ENCODE measurements at regions not wholly inside any gene's neighbourhood (a gene's known extent, or its start where the extent isn't known, plus 50 kb on each side); places are given as distances from the start of the nearest gene placed in this dataset.

DNA sequence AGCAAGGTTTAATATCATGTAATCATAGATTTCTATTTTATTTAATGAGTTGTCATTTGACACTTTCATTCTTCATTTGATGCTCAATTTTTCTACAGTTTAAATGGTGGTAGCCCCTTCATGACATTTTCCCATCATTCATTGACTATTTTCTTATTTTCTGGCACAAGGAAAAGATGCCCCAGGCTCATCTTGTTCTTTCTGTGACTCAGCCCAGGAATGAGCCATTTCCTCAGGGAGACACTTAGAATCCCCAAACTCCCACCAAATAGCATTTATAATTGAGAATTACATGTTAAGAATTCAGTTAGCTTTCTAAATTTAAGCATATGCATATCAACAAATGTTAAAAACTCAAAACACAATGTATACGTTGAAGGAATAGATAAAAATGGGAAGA, 222.3 kb downstream of the KIF20B start:
- TF ChIP-seq CTCF (IDR thresholded peaks at IDR 0.05; ENCODE audit: unreplicated experiment): no peak
- H3K36me3 Mint-ChIP-seq (ENCODE audit: insufficient read depth): no peaks in the 10 kb centered on the region
- DNase-seq (ENCODE audit: low spot score, unreplicated experiment): no peak
- H3K27me3 Mint-ChIP-seq: no peaks in the 10 kb centered on the region
- no peak overlapping the region for H3K27ac Mint-ChIP-seq
- H3K4me3 Mint-ChIP-seq (ENCODE audit: low read depth): no peak overlapping the region
- no peaks in the 10 kb centered on the region for H3K4me1 Mint-ChIP-seq (ENCODE audit: low read depth)
- no peaks in the 10 kb centered on the region for H3K9me3 Mint-ChIP-seq (ENCODE audit: low read depth)

GRCh38 chr10:89924261-89924660, 222.9 kb downstream of the KIF20B start:
- DNase-seq (ENCODE audit: low spot score, unreplicated experiment): no peak
- no peaks in the 10 kb centered on the region for H3K9me3 Mint-ChIP-seq (ENCODE audit: low read depth)
- no peak overlapping the region for H3K4me3 Mint-ChIP-seq (ENCODE audit: low read depth)
- no peaks in the 10 kb centered on the region for H3K27me3 Mint-ChIP-seq
- H3K36me3 Mint-ChIP-seq (ENCODE audit: insufficient read depth): no peaks in the 10 kb centered on the region
- H3K27ac Mint-ChIP-seq: no peak overlapping the region
- H3K4me1 Mint-ChIP-seq (ENCODE audit: low read depth): no peaks in the 10 kb centered on the region
- no peak for TF ChIP-seq CTCF (IDR thresholded peaks at IDR 0.05; ENCODE audit: unreplicated experiment)

DNA sequence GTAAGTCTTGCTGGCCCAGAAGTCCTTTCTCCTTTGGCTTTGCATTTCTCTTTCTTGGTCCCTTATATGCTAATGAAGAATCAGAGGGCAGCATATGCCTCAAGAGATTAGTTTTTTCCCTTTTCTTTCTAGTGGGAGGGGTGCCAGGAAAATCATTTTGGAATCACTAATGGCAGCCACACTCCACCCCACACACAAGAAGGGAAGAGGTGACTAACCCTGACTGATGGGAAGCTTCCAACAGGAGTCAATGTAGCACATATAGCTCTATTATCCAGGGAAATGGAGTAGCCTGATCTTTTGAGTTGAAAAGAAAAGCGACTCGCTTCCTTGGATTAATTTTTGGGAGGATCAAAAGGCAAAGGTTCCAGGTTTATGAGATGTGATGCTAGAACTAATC, 225.3 kb downstream of the KIF20B start:
- no peak for DNase-seq (ENCODE audit: low spot score, unreplicated experiment)
- Mint-ChIP-seq H3K36me3 (ENCODE audit: insufficient read depth) (no peaks in the 10 kb centered on the region), H3K27me3 (no peaks in the 10 kb centered on the region), H3K4me1 (ENCODE audit: low read depth) (no peaks in the 10 kb centered on the region), H3K9me3 (ENCODE audit: low read depth) (no peaks in the 10 kb centered on the region), H3K4me3 (ENCODE audit: low read depth) (no peak overlapping the region), H3K27ac (no peak overlapping the region)
- no peak for TF ChIP-seq CTCF (IDR thresholded peaks at IDR 0.05; ENCODE audit: unreplicated experiment)

- Mint-ChIP-seq H3K9me3 (ENCODE audit: low read depth) (no peaks in the 10 kb centered on the region), H3K27ac (no peak overlapping the region), H3K4me1 (ENCODE audit: low read depth) (no peaks in the 10 kb centered on the region), H3K36me3 (ENCODE audit: insufficient read depth) (no peaks in the 10 kb centered on the region), H3K4me3 (ENCODE audit: low read depth) (no peak overlapping the region), H3K27me3 (no peaks in the 10 kb centered on the region)
- no peak for DNase-seq (ENCODE audit: low spot score, unreplicated experiment)
- TF ChIP-seq CTCF (IDR thresholded peaks at IDR 0.05; ENCODE audit: unreplicated experiment): no peak
Measured at GRCh38 chr10:89929282-89930026, 228.1 kb downstream of the KIF20B start.

DNA sequence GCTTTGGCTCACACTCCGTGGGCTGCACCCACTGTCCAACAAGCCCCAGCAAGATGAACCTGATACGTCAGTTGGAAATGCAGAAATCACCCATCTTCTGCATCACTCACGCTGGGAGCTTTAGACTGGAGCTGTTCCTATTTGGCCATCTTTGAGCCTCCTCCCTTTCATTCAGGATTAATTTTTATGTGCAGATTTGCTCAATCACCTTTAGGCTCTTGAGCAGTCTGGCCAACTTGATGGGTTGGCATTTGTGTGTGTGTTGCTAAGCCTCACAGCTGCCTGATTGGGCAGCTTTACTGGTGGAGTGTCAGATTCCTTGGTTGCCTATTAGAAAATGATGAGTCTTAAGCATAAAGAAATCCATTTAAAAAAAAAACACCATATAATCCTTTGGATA, 236.1 kb downstream of the KIF20B start:
- Mint-ChIP-seq H3K27me3 (no peaks in the 10 kb centered on the region), H3K4me3 (ENCODE audit: low read depth) (no peak overlapping the region), H3K4me1 (ENCODE audit: low read depth) (no peaks in the 10 kb centered on the region), H3K27ac (no peak overlapping the region), H3K36me3 (ENCODE audit: insufficient read depth) (no peaks in the 10 kb centered on the region), H3K9me3 (ENCODE audit: low read depth) (no peaks in the 10 kb centered on the region)
- DNase-seq (ENCODE audit: low spot score, unreplicated experiment): no peak
- no peak for TF ChIP-seq CTCF (IDR thresholded peaks at IDR 0.05; ENCODE audit: unreplicated experiment)
